Esophagus mucosa (tissue), 1 donor: ENCODE measurements at regions not wholly inside any gene's neighbourhood (a gene's known extent, or its start where the extent isn't known, plus 50 kb on each side); places are given as distances from the start of the nearest gene placed in this dataset.
"Not testable (repeated sequence)": the region's sequence is repeated elsewhere in the genome, so short reads cannot be mapped to it uniquely, and the experiment has no call there.

Source experiments
- ATAC-seq: fragments of 200-7000 bp; cut with Tn5 transposase; one replicate; pipeline ENCODE4 v1.9.1; 2020
- donor health status: DM: yes; HTN: yes; CAD: no.

DNA sequence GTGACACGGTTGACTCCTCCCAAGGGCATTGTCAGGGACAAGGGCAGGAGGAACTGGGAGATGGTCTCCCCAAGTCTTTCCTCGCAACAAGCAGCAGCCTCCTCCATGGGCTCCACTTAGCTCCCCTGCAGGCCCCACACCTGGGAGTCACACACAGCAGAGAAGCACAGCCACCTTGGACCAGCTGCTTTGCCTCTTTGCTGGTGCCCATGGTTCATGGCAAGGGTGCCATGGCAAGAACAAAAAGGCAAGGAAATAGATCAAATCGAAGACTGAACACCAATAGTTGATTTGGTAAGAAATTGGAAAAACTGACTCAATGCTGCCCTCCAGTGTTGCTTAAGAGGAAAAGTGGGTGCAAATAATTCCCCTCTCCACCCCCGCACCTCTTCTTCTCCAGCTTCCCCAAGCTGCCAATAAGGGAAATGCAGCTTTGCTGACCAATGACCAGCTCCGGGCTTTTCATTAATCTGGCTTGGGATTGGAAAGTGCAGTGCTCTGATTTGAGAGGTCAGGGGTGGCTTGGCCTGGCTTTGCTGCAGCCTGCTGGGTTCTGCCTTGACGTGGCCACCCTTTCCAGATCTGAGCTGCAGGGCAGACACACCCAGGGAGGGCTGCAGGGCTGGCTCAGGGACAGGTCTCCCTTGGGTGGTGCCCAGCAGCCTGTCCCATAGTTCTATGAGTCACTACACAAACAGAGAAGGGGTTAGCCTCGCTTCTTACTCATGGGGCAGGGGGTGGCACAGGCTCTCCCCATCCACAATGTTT lies 162.0 kb downstream of the KLF13 start:
- ATAC-seq: peak; percentile 82

DNA sequence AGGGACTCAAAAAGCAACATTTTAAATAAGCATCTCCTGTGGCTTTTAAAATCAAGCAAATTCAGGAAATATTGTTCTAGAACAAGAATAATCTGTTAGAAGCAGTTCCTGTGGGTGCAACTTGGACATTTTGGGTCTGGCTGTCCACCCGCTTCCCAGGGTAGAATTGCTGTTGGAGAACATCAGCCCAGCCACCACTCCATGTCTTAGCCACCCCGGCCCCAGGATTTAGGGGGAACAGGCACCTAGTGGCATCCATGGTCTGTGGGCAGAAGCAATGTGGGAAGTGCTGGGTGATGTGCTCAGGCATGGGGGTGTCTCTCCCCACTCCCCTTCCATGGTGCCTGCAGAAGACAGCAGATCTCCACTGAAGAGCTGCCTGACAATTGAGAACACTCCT lies 162.6 kb downstream of the KLF13 start:
- no peak for ATAC-seq

DNA sequence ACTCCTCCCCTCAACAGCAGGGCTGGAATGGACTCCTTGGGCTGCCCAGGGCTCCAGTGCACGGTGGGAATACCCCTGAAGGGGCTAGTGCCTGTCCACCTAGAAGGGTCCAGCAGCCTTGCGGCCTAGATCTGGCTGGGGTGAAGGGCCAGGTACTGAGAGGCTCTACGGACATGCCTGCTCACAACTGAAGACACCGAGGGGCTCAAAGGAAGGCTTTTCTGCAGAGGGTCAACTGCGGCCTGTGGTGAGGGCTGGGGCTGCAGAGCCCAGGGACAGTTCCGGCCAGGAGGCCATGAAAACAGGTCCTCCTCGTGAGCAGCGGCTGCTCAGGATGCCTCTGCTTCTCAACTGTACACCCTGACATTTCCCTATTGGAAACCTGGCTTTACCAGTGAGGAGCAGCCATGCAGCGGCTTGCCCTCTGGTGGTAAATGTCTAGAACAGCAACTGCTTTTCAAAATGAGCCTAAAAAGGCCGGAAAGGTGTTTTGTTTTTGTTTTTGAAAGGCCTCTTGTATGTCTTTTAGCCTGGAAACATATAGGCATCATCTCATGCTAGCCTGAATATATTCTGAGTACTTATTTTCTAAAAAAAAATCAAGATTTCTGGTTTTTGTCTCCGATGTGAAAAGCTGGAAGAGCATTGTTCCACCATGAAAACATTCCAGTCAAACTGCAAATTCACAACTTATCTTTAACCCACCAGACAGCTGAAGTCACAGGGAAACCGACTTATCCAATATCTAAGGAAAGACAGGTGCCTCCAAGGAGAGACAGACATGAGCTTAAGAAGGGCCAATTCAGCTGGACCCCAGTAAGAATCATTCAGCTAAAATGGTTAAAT lies 163.4 kb downstream of the KLF13 start:
- ATAC-seq: peak; percentile 44

DNA sequence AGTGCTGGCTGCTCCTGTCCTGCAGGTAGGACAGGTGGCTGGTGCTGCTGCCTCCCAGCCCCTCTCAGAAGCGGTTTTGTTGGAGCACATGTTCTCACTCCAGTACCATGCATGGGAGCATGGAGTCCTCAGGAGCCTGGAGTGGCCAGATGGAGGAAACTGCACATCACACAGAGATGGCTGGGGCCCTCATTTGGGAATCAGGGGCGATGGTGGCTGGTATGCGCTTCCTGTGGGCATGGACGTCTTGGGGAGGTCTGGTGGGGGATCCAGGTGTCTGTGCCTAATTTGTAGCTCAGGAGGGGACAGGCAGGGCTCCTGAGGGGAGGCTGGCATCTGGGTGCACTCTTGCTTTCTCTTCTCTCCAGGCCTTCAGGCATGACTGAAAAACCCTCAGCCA lies 168.2 kb downstream of the KLF13 start:
- ATAC-seq: no peak

DNA sequence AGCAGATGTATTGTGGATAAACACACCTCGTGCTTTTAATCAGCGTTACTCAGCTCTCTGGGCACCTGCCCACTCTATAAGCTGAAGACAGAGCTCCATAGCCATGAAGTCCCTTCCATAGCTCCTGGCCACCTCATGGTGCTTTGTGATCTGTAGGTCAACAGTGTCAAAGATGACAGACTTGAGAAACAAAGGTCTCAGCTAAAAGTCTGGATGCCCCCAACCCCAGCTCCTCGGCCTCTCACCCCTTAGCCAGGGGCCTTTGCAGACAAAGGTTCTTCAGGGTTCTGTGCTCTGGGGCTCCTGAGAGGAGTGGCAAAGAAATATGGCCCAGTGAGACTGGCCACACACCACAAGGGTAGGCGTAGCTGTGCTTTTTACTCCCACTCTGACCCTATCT lies 168.6 kb downstream of the KLF13 start:
- ATAC-seq: no peak

DNA sequence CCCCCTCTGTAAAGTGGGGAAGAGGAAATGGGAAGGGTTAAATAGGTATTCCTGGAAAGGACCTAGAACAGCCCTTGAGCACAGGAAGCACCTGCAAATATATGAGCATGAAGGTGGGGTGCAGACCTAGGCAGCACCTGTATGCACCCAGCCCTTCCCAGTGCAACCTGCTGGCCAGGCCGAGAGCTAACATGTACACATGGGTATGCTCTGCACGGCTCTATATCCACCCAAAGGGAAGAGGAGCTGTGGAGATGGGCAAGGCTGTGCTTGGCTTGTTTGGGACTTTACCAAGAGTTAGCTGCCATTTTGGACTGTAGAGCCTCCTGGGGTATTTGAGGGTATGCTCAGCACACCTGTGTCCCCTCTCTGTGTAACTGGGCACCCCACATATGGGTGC lies 171.2 kb downstream of the KLF13 start:
- ATAC-seq: no peak

DNA sequence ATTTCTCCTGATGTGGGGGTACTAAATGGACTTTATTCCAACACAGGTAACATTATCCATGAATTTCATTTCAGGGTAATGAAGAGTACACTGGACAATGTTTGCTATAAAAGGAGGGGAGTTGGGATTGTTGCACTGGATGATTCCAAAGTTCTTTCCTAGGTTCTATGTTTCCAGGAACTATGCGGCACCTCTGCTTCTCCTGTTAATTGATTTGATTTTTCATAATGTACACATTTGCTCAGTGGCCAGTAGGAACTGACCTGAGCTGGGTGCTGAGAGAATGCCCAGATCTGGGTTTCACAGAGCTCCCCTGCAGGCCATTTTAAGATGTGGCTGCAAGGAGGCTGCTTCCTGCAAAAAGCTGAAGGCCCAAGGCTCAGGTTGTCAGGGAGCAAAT lies 171.7 kb downstream of the KLF13 start:
- no peak for ATAC-seq

DNA sequence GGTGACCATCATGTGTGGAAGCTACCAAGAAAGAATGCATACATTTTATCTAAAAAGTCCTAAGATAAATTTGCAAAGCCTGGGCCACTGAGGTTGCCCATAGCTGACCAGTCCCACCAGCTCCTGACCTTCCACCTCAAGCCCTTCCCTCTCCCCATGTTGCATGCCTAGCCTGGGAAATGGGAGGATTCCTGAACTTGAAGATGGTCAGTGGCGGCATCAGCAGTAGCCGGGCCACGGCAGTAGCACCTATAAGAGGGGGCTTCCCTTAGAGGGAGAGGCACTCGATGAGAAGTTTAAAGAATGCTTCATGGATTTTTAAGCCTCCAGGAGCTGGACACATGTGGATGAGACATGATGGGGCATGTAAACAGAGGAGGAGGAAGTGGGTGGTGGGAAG lies 172.1 kb downstream of the KLF13 start:
- ATAC-seq: no peak

DNA sequence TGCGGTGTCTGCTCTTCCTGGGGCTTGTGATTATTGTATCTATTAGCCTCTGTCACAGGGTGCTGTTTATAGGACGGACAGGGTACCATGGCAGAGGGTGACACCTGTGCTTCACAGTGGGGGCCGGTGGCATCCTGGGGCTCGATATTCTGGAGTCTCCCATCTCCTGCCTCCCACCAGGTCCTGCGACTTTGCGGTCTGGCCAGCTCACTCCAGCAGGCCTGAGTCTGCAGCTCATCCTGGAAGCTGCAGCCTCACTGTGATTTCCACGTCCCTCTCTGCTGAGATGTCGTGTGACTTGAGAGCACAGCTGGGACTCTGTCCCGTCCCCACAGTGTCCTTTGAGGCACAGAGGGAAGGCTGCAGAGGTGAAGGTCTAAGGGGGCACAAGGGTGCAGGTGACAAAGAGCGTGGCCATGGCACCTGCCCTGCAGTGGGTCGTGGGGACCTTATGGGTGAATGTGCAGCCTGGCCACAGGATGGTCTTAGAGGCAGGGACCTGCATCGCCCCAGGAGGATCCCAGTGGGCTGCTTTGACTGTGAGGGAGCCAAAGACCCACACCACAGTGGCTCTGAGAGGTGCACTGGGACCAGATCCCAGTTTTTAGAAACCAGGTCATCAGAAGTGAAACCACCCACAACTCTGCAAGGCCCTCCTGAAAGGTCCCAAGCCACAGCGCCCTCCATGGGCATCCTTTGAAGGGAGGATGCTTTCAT lies 172.8 kb downstream of the KLF13 start:
- no peak for ATAC-seq

DNA sequence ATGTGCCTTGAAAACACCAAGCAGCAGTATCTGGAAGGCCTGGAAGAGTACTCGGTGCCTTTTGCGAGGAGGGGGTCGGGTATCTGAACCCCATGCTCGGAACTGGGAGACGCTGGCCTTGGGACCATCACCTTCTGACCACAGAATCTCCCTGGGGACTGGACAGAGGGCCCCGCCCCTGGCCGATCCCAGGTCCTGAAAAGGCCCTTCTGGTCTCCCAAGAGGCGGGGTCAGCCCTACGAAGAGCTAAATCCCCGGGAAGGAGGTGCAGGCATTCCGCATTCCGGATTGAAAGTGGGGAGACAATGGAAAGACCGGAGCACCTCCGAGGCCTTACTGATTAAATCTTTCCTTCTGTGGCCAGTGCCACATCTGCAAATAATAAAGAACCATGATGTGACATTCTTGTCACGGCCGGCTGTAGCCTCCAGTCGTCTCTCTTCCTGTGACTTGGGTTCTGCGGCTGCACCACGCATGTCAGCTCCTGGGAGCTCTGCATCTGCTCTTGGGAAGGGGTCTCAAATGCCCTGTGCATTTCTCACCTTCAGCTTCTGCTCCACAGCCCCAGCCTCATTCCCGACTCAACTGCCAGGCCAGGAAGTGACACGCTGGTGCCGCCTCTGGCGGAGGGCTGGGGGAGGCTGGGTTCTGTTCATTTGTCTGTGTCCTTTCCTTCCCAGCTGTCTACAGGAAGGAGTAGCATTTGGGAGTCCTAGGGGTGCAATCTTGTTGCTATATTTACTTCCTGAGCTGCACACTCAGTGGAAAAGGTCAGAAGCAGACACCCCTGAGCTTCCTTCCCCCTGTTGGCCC lies 173.5 kb downstream of the KLF13 start:
- no peak for ATAC-seq

DNA sequence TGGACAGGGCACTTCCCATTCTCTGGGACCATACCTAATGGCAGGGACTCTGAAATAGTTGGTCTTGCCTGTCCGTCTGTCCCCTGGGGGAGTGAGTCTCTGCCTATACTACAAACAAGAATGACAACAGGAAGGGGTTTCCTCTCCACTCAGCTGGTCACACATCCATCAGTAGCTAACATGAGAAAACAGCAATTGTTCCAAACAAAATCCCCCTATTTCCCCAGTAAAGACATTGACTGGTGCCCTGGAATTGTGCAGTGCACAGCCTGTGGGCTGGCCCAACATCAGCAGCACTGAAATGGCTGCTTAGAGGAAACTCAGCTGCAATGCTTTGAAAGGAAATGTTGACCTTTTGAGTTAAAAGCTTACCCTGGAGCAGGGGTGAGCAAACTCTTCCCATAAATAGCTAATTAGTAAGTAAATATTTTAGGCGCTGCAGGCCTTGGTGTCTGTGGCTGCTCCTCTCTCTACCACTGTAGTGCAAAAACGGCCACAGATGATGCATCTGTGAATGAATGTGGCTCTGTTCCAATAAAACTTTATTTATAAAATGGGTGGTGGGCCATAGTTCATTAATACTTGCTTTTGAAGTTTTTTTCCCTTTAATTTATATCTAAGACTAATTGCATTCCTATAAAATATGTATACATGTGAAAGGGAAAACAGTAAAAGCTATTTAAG lies 174.3 kb downstream of the KLF13 start:
- no peak for ATAC-seq

DNA sequence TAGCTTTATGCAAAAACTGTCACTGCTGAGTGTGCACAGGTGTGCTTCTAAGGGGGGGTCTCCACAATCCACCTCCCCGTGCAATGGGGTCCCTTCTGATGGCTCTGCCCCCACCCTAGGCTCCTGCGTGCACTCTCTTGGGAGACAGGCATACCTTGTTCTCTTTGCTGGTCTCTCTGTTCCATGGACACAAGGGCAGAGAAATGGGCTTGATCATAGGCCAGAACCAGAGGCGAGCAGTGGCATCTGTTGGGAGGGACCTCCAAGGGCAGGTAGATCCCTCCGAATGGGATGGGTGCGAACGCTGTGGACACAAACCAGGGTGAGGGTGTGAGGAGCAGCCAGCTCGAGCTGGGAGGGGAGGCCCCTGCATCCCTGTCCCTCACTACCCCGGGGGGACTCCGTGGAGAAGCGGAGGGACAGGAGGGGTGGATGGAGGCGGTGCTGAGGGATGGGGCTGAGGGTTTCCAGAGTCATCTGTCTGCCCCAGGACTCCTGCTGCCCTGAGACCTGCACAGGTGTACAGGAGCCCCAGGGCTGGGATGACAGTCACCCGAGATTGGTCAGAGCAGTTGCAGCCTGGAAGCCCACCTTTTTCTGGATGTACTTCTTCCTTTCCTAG lies 175.0 kb downstream of the KLF13 start:
- ATAC-seq: no peak

DNA sequence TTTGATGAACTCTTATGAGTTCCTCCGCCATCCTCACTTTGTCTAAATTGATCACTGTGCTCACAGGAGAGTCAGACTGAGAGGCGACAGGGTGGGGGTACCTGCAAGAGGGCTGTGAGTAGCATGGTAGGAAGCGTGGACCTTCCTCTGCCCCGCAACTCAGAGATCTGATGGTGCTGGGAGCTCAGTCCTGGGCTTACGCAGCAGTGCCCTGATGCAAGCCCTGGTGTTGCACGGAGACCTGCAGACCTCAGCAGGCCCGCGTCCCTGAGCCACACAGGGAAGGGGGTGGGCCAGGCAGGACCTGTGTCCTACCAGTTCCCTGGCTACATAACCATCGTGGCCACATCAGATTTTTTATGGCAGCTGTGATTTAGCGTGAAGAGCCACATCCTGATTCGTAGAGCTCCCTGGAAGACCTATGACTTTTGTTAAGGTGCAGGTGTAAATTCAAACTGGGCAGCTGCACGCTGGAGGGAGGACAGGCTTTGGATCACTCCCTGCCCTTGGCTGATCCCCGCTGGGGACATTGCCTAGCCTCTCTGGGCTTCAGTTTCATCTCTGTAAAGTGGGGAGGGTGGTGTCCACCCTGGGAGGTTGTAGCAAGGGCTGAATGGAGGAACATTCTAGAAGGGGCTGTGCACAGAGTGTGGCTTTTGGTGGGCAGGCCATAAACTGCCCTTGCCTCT lies 176.1 kb downstream of the KLF13 start:
- no peak for ATAC-seq

DNA sequence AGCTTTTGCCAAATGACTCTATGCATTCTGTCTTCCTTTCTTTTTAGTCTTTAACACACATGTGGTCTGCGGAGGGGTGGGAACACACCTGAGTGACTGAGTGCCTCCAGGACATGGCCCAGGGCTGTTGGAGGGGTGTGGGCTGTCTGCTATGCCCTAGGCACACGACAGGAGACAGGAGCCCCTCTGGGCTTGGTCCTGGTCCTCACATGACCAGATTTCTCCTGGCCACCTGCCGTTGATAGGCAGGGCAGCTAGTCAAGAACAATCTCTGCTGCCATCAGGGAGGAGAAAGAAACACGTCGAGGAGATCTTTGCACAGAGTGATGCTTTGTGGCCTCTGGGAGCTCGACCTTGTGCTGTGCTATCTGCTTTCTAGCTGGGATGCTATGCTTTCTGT lies 176.6 kb downstream of the KLF13 start:
- no peak for ATAC-seq

DNA sequence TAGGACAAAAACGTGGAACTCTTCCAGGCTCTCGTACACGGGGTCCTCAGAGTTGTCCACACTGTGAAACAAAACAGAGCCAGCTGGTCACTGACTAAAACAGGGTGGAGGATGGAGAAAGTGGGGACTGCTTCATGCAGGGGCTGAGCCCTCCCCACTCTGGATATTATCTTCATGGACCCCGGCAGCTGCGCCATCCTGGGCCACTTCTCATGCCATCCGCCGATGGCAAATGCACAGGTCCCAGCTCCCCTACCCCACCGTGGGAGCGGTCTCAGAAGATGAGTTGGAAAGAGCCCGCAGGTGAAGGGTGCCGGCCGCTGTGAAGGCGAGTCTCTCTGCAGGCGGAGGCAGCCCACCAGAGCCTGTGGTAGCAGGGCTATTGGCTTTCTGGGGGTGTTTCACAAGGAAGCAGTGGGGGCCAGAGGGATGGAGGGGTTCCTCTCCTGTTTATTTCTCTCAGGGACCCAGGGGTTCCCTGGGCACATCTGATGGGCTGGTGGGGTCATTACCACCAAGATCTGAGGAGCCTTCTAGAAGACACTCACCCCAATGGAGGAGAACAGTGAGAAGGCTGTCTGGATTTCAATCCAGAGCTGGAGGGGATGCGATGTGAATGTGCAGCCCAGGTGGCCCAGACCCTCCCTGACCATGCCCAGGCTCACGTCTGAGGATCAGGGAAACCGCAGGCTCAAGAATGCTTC lies 177.3 kb downstream of the KLF13 start:
- ATAC-seq: no peak

DNA sequence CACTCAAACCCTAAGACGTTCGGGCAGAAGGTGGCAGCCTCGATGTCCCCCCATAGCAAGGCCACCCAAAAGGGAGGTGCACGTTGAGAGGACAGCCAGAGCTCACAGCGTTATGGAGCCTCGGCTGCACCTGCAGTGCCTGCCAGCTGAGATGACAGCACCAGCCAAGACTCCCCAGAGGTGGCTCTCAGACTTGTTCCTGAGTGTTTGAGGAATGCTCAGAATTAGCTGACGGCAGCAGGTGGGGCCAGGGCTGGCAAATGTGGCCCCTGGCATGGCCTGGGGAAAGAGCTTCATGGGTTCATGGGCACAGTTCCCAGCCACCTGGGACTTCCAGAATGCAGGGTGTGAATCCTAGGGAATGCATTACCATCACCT lies 177.8 kb downstream of the KLF13 start:
- no peak for ATAC-seq

DNA sequence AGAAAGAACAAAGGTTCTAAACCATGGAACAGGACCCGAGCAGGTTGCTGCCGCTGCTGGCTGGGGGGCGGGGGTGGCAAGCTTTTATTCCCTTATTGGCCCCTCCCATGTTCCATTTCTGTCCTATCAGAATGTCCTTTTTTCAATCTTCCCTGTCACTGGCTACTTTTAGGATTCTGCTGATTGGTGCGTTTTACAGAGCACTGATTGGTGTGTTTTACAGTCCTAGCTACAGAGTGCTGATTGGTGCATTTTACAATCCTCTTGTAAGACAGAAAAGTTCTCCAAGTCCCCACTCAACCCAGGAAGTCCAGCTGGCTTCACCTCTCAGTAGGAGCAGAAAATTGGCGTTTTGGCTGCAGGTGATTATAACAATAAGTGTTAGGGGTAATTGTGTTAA lies 180.9 kb downstream of the KLF13 start:
- ATAC-seq: not testable (repeated sequence)

DNA sequence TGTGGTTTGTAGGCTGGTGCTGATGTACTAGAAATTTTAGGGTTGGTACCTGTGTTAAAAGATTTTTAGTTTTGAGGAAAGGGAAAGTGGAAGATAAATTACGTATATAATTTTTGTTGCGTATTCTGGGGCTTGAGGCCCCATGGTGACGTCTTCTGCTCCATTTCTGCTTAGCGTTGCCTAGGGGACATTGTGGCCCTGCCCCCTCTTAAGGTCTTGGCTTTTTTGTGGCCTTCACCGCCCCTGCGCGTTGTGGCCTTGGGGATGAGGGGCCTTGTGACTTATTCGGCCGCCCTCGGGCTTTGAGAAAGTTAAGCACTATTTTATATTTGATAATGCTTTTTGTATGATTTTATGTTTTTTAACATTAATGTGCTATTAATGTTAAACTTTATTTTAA lies 182.0 kb downstream of the KLF13 start:
- no peak for ATAC-seq

DNA sequence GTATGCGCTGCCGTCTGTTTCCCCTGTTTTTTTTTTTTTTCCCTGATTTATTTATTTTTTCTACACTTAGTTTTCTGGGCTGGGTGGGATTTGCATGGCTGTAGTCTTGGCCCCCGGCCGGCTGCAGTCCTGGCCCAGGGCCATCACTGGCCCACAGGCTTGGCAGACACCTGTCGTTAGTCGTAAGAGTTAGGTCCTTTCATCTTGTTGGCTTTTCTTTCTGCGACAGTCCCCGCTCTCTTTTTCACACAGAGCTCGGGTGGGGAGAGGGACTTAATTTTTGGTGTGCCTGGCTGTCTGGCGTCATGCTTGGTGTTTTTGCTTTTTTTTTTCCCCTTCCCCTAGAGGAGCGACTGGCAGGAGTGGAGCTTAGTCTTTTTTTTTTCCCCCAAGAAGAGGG lies 183.4 kb downstream of the KLF13 start:
- no peak for ATAC-seq

DNA sequence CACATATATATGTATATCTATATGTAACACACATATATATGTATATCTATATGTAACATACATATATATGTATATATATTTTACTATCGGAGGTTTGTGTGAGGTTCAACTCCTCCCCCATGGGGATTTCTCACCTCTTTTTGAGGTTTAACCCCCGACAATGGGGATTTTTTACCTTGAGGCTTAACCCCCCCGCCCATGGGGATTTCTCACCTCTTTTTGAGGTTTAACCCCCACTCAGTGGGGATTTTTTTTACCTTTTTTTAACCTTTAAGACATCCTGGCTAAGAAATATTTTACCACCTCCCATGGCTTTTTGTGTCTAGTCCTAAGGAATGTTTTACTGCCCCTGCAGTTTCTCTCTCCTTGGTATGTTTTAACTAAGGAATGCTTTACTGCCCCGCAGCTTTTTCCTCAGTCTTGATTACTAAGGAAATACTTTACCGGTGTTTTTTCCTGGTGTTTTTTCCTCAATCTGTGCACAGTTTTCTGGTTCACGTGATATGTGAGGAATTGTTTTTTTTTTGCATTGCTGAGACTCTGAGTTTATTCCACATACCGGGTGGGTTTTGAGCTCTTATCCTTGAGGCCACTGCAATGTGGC lies 185.2 kb downstream of the KLF13 start:
- ATAC-seq: no peak
